Uterus (tissue), 2 donors: ENCODE measurements at regions not wholly inside any gene's neighbourhood (a gene's known extent, or its start where the extent isn't known, plus 50 kb on each side); places are given as distances from the start of the nearest gene placed in this dataset.

Experiments used
- CTCF ChIP-seq, 4 experiments: fragments of 200-600 bp in 2 of 4; fragments of 450-650 bp in 2 of 4; sonication (generic) in 2 of 4; IDR thresholded peaks; one replicate each; pipeline ENCODE4 v1.5.1; 2016 to 2019; ENCODE audit warnings: antibody characterized with exemption in 4 of 4, mild to moderate bottlenecking in 2 of 4, moderate library complexity in 1 of 4
- POLR2A ChIP-seq, 2 donors: fragments of 450-650 bp; IDR thresholded peaks; one replicate each; pipeline ENCODE4 v1.6.1; 2016; ENCODE audit warnings: antibody characterized with exemption in 2 of 2, mild to moderate bottlenecking in 1 of 2, moderate library complexity in 1 of 2

DNA sequence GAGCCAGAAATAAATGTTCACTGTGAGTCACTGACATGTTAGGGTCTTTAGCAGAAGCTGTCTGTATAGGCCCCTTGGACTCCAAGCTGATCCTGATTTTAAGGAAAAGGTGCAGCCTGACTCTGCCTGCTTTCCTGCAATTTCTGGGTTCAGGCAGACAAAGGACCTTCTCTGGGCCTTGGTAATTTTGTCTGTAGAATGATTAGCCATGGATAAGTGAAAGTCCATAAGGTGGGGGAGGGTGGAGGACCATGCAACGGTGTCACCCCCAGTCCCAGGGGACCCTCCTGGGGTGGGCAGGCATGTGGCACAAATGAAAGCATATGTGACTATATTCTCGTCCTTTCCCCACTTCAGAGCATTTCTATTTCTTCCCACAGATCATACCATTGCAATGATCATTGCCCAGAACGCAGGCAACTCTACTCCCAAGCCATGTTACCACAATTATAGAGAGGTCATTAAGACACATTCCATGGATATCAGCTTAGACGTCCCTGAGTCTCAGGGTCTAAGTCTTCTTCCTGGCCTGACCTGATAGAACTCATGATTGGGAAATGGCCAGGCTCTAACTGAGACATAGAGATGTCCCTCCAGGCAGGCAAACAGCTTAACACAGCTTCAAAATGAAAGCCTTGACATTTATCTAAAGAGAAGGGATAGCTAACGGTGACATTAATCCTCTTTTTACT, 157.9 kb upstream of the ALDH1B1 start:
- TF ChIP-seq POLR2A (IDR thresholded peaks at IDR 0.05), result no peak
- no peak for TF ChIP-seq CTCF (IDR thresholded peaks at IDR 0.05)
